ENCODE measurements at regions not wholly inside any gene's neighbourhood (a gene's known extent, or its start where the extent isn't known, plus 50 kb on each side); places are given as distances from the start of the nearest gene placed in this dataset.
A peak's percentile ranks its signal among the peaks of the same experiment; 100 is the strongest.

DNA sequence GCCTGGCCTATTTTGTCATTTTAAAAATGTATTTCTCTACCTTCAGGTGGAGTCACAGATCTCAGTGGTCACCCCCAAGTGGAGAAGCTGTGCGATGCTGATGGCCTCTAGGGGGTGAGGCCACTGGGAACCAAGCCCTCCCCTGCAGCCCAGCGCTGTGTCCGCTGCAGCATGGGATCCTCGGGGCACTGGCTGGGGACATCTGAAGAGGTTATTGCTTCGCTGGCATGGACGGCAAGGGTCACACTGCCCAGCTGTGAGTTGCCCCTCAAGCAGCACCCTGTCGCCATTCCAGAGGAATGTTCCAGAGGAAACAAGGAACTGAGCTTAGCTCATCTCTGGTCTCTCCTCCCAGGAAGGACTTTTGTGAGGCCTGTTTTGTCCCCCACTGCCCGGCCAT, 119.6 kb upstream of the S1PR3 start (continued):
- TF ChIP-seq, protein P1, sequence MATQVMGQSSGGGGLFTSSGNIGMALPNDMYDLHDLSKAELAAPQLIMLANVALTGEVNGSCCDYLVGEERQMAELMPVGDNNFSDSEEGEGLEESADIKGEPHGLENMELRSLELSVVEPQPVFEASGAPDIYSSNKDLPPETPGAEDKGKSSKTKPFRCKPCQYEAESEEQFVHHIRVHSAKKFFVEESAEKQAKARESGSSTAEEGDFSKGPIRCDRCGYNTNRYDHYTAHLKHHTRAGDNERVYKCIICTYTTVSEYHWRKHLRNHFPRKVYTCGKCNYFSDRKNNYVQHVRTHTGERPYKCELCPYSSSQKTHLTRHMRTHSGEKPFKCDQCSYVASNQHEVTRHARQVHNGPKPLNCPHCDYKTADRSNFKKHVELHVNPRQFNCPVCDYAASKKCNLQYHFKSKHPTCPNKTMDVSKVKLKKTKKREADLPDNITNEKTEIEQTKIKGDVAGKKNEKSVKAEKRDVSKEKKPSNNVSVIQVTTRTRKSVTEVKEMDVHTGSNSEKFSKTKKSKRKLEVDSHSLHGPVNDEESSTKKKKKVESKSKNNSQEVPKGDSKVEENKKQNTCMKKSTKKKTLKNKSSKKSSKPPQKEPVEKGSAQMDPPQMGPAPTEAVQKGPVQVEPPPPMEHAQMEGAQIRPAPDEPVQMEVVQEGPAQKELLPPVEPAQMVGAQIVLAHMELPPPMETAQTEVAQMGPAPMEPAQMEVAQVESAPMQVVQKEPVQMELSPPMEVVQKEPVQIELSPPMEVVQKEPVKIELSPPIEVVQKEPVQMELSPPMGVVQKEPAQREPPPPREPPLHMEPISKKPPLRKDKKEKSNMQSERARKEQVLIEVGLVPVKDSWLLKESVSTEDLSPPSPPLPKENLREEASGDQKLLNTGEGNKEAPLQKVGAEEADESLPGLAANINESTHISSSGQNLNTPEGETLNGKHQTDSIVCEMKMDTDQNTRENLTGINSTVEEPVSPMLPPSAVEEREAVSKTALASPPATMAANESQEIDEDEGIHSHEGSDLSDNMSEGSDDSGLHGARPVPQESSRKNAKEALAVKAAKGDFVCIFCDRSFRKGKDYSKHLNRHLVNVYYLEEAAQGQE (IDR thresholded peaks at IDR 0.05; ENCODE audit: borderline replicate concordance in 1 of 2, low read depth in 1 of 2, low read length in 2 of 2) = no peak

DNA sequence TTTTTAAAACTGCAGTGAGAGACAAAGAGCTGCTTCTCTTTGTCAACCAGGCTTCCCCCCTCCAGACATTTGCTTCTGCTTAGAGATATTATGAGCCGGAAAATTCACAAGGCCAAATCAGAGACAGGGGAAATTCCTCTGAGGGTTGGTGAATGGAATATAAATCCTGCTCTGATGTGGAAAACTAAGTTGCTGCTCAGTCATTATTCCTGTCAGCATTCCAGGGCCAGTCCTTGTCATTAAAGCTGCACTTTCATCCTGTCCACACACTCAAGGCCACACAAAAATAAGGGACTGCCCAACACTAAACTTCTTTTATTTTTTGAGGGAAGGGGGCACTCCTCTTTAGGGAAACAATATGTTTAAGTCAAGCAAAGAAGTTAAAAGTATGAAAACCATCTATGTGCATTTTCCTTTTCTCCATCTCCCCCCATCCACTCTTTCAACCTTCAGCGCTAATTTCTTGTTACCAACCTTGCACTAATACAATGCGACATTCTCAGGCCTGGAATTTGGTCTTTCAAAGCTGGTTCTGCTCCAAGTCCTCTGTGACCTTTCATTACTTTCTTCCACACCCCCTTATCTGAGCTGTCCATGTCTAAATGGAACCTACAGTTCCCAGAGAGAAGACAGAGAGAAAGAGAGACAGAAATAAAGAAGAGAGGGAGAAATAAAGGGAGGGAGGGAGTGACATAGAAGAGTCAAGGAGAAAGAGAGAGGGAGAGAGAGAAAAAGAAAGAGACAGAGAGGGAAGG, 118.9 kb upstream of the S1PR3 start:
- Histone ChIP-seq H3K4me2 (ENCODE audit: low read depth, low read length) (no peak overlapping the region), H3K9ac (ENCODE audit: insufficient read depth, low read depth, low read length) (no peak overlapping the region), H3K4me1 (ENCODE audit: insufficient read depth, low read length) (peaks cover 20% of the 10 kb centered on the region), H3K4me3 (replicated peaks in 1 of 3; ENCODE audit: insufficient read depth in 1 of 3, low read depth in 2 of 3, low read length in 3 of 3) (no peak overlapping the region), H4K20me1 (ENCODE audit: insufficient read depth, low read length) (no peaks in the 10 kb centered on the region), H2AFZ (ENCODE audit: low read length) (no peak overlapping the region), H3K27ac (ENCODE audit: extremely low read length, insufficient read depth, low read length) (no peak overlapping the region), H3K79me2 (ENCODE audit: insufficient read depth, low read length) (no peaks in the 10 kb centered on the region), H3K27me3 (ENCODE audit: control insufficient read depth in 1 of 2, insufficient read depth in 2 of 2, low read length in 2 of 2) (0 out of 5 replicates have a peak, but pooled peaks cover 0 to 5% of the 10 kb centered on the region in 2 experiments), H3K36me3 (replicated peaks in 1 of 2; ENCODE audit: control insufficient read depth in 1 of 2, insufficient read depth in 2 of 2, low read length in 2 of 2) (no peaks in the 10 kb centered on the region), H3K9me3 (ENCODE audit: low read length) (no peaks in the 10 kb centered on the region; the same call in 1 of the 2 replicates)
- TF ChIP-seq MAFF (IDR thresholded peaks at IDR 0.05; ENCODE audit: low read depth, low read length) = no peak
- TF ChIP-seq ZNF550 (CRISPR knock-in tag; IDR thresholded peaks at IDR 0.05; ENCODE audit: borderline replicate concordance) = no peak
- TF ChIP-seq, protein P1 (IDR thresholded peaks at IDR 0.05; ENCODE audit: borderline replicate concordance in 1 of 2, low read depth in 1 of 2, low read length in 2 of 2) = no peak
- no peak for TF ChIP-seq MBNL3 (CRISPR knock-in tag; conservative IDR thresholded peaks at IDR 0.05)
- TF ChIP-seq, protein P2, sequence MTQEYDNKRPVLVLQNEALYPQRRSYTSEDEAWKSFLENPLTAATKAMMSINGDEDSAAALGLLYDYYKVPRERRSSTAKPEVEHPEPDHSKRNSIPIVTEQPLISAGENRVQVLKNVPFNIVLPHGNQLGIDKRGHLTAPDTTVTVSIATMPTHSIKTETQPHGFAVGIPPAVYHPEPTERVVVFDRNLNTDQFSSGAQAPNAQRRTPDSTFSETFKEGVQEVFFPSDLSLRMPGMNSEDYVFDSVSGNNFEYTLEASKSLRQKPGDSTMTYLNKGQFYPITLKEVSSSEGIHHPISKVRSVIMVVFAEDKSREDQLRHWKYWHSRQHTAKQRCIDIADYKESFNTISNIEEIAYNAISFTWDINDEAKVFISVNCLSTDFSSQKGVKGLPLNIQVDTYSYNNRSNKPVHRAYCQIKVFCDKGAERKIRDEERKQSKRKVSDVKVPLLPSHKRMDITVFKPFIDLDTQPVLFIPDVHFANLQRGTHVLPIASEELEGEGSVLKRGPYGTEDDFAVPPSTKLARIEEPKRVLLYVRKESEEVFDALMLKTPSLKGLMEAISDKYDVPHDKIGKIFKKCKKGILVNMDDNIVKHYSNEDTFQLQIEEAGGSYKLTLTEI (CRISPR knock-in tag; conservative IDR thresholded peaks at IDR 0.05) = no peak
- no peak for TF ChIP-seq CHD2 (IDR thresholded peaks at IDR 0.05; ENCODE audit: low read depth, low read length)
- TF ChIP-seq ZNF329 (CRISPR knock-in tag; IDR thresholded peaks at IDR 0.05; ENCODE audit: low read depth) = no peak
- in situ Hi-C loops (cut with HindIII; ENCODE audit: extremely low pct_ligation_motif_present, low pct_unique_long_range_greater_than_20kb) = loop anchor here (10.0 kb wide), 1 partner anchor 208 kb away; no protein-coding TSS in a partner anchor
- WGBS (ENCODE audit: low lambda C conversion rate) = 40% methylated on average over 3 of the region's 3 CpGs
- ChIA-PET CTCF (ENCODE audit: low intra/inter-chr PET ratio, low total read pairs) (no interaction called here), POLR2A (no interaction called here)
- ATAC-seq (no peak), DNase-seq (ENCODE audit: low spot score) (peak; percentile 2), FAIRE-seq (no peak)
- no TSS peak for BruUV-seq (replicated peaks)
- intact Hi-C loops (cut with micrococcal nuclease; ENCODE audit: unreplicated experiment) = no loop called here
